SK-N-SH (cell line): ENCODE measurements at regions not wholly inside any gene's neighbourhood (a gene's known extent, or its start where the extent isn't known, plus 50 kb on each side); places are given as distances from the start of the nearest gene placed in this dataset.

ENCODE experiments used
- CTCF ChIA-PET: fragments of 300-600, 350-600 bp; formaldehyde crosslinking; extraction: SDS; loops from one replicate; lab custom pipeline; 2021; lab: Yijun Ruan, JAX
- POLR2A ChIA-PET: fragments of 350-600 bp; sonication (Branson Sonifier 250); formaldehyde crosslinking; extraction: SDS; loops from one replicate; lab custom pipeline; 2020; ENCODE audit warnings: antibody characterized with exemption, inconsistent platforms; lab: Yijun Ruan, JAX
- DNase-seq: peaks from one replicate; pipeline ENCODE4 v3.0.0; 2012
- H2AFZ ChIP-seq: fragments of 200-600 bp; sonication (generic); 2 replicates; pipeline ENCODE4 v1.8.1; 2016; ENCODE audit warnings: antibody characterized with exemption, mild to moderate bottlenecking, low read depth
- H3F3A ChIP-seq: fragments of 200-600 bp; sonication (generic); replicated peaks from 2 replicates; pipeline ENCODE3; 2016; ENCODE audit warnings: antibody characterized with exemption, mild to moderate bottlenecking; ENCODE audit not compliant: insufficient read depth
- H3K27ac ChIP-seq, 2 experiments: fragments of 200-500 bp in 1 of 2; fragments of 200-600 bp in 1 of 2; sonication (Bioruptor generic) in 1 of 2; sonication (generic), shearing (Covaris generic) in 1 of 2; 2 replicates each; pipeline versions ENCODE4 v1.5.1 to v1.6.1; 2014 to 2016; ENCODE audit warnings: low read depth in 2 of 2, inconsistent platforms in 1 of 2, low read length in 1 of 2, mild to moderate bottlenecking in 1 of 2, mixed read lengths in 1 of 2
- H3K27me3 ChIP-seq: fragments of 200-600 bp; sonication (generic), shearing (Covaris generic); 2 replicates; pipeline ENCODE4 v1.6.1; 2016; ENCODE audit warnings: mixed run types; ENCODE audit not compliant: insufficient read depth
- H3K36me3 ChIP-seq, 2 experiments: fragments of 200-500 bp in 1 of 2; fragments of 200-600 bp in 1 of 2; sonication (Bioruptor generic) in 1 of 2; sonication (generic) in 1 of 2; replicated peaks in 1 of 2; 2 replicates each; pipeline versions ENCODE3 to v1.5.1; 2014 to 2016; ENCODE audit warnings: low read length in 1 of 2, mild to moderate bottlenecking in 1 of 2; ENCODE audit not compliant: insufficient read depth in 2 of 2, control insufficient read depth in 1 of 2
- H3K4me1 ChIP-seq, 2 experiments: fragments of 200-500 bp in 1 of 2; fragments of 200-600 bp in 1 of 2; sonication (Bioruptor generic) in 1 of 2; sonication (generic), shearing (Covaris generic) in 1 of 2; 2 replicates each; pipeline versions ENCODE4 v1.5.1 to v1.6.1; 2014 to 2016; ENCODE audit warnings: low read depth in 1 of 2, low read length in 1 of 2, mixed run types in 1 of 2; ENCODE audit not compliant: insufficient read depth in 2 of 2, control insufficient read depth in 1 of 2
- H3K4me2 ChIP-seq: fragments of 200-600 bp; sonication (generic), shearing (Covaris generic); 2 replicates; pipeline ENCODE4 v1.6.1; 2017; ENCODE audit warnings: mixed run types
- H3K4me3 ChIP-seq, 2 experiments: fragments of 200-500 bp in 1 of 2; fragments of 200-600 bp in 1 of 2; sonication (Bioruptor generic) in 1 of 2; sonication (generic), shearing (Covaris generic) in 1 of 2; 2 replicates each; pipeline versions ENCODE4 v1.5.1 to v1.8.1; 2014 to 2016; ENCODE audit warnings: low read depth in 2 of 2, inconsistent platforms in 1 of 2, low read length in 1 of 2, mild to moderate bottlenecking in 1 of 2, mixed read lengths in 1 of 2, moderate library complexity in 1 of 2
- H3K79me2 ChIP-seq: fragments of 200-600 bp; sonication (generic); 2 replicates; pipeline ENCODE4 v1.8.1; 2017; ENCODE audit warnings: mild to moderate bottlenecking; ENCODE audit not compliant: insufficient read depth
- H3K9ac ChIP-seq: fragments of 200-600 bp; sonication (generic); 2 replicates; pipeline ENCODE4 v1.6.1; 2017; ENCODE audit warnings: mixed run types
- H3K9me2 ChIP-seq: fragments of 200-600 bp; sonication (generic); 2 replicates; pipeline ENCODE4 v1.6.1; 2017; ENCODE audit warnings: mixed run types
- H3K9me3 ChIP-seq: fragments of 200-600 bp; sonication (generic); 2 replicates; pipeline ENCODE4 v1.6.1; 2017; ENCODE audit warnings: mixed run types, mild to moderate bottlenecking, moderate library complexity
- H4K20me1 ChIP-seq: fragments of 200-600 bp; sonication (generic); 2 replicates; pipeline ENCODE4 v1.6.1; 2017; ENCODE audit warnings: mild to moderate bottlenecking, mixed run types; ENCODE audit not compliant: insufficient read depth
- ELF1 ChIP-seq: IDR thresholded peaks from 2 replicates; pipeline ENCODE4 v1.4.0; 2012
- JUND ChIP-seq: IDR thresholded peaks from 2 replicates; pipeline ENCODE4 v1.4.0; 2012
- NFIC ChIP-seq: IDR thresholded peaks from 2 replicates; pipeline ENCODE4 v1.4.0; 2012; ENCODE audit warnings: borderline replicate concordance
- RCOR1 ChIP-seq: fragments of 150-350 bp; IDR thresholded peaks from 2 replicates; pipeline ENCODE4 v1.6.1; 2017; ENCODE audit warnings: antibody characterized with exemption, low read length
- TAF1 ChIP-seq: IDR thresholded peaks from 2 replicates; pipeline ENCODE4 v1.6.1; 2012; ENCODE audit warnings: low read depth, mild to moderate bottlenecking, low read length, moderate library complexity, borderline replicate concordance
- WGBS: methylation state at CpG from one replicate; pipeline ENCODE4 v1.1.6; 2017; ENCODE audit warnings: low lambda C conversion rate; 5-methylcytosine and 5-hydroxymethylcytosine counted together
- TF ChIP-seq, protein P1 (sequence below): IDR thresholded peaks from 2 replicates; pipeline ENCODE4; 2012
- TF ChIP-seq, protein P2 (sequence below): fragments of 150-350 bp; IDR thresholded peaks from 2 replicates; pipeline ENCODE4 v1.6.1; 2017; ENCODE audit warnings: antibody characterized with exemption, low read length, low read depth, borderline replicate concordance
- TF ChIP-seq, protein P3 (sequence below): IDR thresholded peaks from 2 replicates; pipeline ENCODE4 v1.4.0; 2012; ENCODE audit warnings: low read depth
- TF ChIP-seq, protein P4 (sequence below): IDR thresholded peaks from 2 replicates; pipeline ENCODE4 v1.6.1; 2012; ENCODE audit warnings: mild to moderate bottlenecking, low read depth, low read length, moderate library complexity

DNA sequence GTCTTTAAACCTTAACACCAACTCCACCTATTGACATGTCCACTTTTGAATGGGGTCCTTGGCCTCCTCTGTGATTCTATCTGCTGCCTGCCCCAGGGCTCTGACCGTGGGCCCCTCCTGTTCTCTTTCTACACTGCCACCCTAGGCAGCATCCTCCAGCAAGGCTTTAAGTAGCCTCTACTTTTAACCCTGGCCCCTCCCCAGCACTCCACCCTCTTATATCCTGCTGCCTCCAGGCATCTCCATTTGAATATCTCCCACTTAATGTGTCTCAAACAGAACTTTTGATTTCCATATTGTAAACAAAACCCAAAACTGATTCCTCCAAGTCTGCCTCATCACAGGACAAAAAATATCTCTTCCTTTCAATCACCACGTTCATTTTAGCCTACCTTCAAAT lies 90.5 kb upstream of the ARHGAP32 start:
- H3K4me1 ChIP-seq: peaks cover 4 to 10% of the 10 kb centered on the region in 2 experiments; a peak in 3 of 4 replicates
- CTCF ChIA-PET: no interaction called here
- H3F3A ChIP-seq: no peaks in the 10 kb centered on the region

DNA sequence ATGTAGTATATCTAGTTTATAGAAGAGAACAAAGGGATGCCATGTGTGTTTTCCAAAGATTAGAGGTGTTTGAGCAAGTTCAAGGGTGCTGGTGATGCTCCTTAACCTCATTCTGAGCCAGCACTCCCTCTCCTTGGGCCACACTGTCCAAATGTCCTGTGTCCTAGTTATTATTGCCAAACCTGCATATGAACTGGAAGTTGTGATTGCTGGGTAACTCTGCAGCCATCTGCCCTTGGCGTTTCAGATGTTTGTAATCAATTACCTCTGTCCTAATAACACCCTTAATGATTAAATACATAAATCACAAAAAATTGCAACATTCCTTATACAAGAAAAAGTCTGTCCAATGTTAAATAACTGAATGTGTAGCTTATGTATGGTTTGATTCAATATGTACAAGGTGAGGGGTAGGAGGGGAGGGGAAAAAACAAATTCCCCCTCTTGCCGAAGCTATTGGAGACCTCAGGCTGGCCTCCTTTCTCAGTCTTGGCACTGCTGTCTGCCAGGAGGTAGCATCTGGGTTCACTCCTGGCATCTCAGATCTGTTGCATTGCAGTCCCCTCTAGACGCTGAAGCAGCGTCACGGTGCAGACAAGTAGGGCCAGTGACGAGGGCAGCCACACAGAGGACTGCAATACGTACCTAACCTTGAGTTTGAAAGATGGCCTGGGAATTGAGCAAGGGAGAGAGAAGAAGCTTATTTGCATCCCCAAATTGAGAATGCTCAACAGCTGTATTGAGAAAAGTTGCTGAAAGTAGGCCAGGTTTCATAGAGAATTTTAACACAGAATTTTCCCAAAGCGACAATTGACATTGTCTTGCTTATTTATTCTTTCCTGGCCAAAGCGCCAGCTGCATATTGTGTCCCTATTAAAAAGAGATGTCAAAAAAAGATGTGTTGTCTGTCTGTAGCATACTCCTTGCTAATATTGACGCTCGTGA lies 89.6 kb upstream of the ARHGAP32 start:
- H3K36me3 ChIP-seq: no peaks in the 10 kb centered on the region
- CTCF ChIA-PET: no interaction called here
- 91% methylated on average over 11 of the region's 11 CpGs for WGBS

More for the DNA sequence above, 90.5 kb upstream of the ARHGAP32 start:
- no peaks in the 10 kb centered on the region for H3K27me3 ChIP-seq
- no peaks in the 10 kb centered on the region for H3K9me2 ChIP-seq
- 71% methylated on average over 2 of the region's 2 CpGs for WGBS
- H3K9ac ChIP-seq: no peak overlapping the region
- no peak overlapping the region for H3K4me2 ChIP-seq
- H3K4me3 ChIP-seq: no peak overlapping the region
- POLR2A ChIA-PET: no interaction called here
- H3K9me3 ChIP-seq: no peaks in the 10 kb centered on the region
- no peaks in the 10 kb centered on the region for H3K36me3 ChIP-seq
- H2AFZ ChIP-seq: no peak overlapping the region
- peaks cover 10% of the 10 kb centered on the region for H3K79me2 ChIP-seq
- DNase-seq: no peak
- H4K20me1 ChIP-seq: peaks cover 8% of the 10 kb centered on the region; the same call in 1 of the 2 replicates
- no peak for TF ChIP-seq RCOR1
- TF ChIP-seq, protein P1, sequence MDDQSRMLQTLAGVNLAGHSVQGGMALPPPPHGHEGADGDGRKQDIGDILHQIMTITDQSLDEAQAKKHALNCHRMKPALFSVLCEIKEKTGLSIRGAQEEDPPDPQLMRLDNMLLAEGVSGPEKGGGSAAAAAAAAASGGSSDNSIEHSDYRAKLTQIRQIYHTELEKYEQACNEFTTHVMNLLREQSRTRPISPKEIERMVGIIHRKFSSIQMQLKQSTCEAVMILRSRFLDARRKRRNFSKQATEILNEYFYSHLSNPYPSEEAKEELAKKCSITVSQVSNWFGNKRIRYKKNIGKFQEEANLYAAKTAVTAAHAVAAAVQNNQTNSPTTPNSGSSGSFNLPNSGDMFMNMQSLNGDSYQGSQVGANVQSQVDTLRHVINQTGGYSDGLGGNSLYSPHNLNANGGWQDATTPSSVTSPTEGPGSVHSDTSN: no peak
- no peak for TF ChIP-seq JUND
- TF ChIP-seq, protein P2, sequence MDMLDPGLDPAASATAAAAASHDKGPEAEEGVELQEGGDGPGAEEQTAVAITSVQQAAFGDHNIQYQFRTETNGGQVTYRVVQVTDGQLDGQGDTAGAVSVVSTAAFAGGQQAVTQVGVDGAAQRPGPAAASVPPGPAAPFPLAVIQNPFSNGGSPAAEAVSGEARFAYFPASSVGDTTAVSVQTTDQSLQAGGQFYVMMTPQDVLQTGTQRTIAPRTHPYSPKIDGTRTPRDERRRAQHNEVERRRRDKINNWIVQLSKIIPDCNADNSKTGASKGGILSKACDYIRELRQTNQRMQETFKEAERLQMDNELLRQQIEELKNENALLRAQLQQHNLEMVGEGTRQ: no peak
- TF ChIP-seq ELF1: no peak
- H3K27ac ChIP-seq: no peak overlapping the region

More for the DNA sequence above, 89.6 kb upstream of the ARHGAP32 start:
- Histone ChIP-seq H3K27ac (no peak overlapping the region), H2AFZ (no peak overlapping the region), H3K4me1 (peaks cover 4 to 12% of the 10 kb centered on the region in 2 experiments; a peak in 3 of 4 replicates), H3K4me3 (no peak overlapping the region), H3K9ac (no peak overlapping the region), H3K27me3 (no peaks in the 10 kb centered on the region), H3K4me2 (no peak overlapping the region), H3F3A (no peaks in the 10 kb centered on the region), H3K9me3 (no peaks in the 10 kb centered on the region), H3K79me2 (peaks cover 19% of the 10 kb centered on the region), H4K20me1 (peaks cover 17% of the 10 kb centered on the region), H3K9me2 (no peaks in the 10 kb centered on the region)
- POLR2A ChIA-PET: no interaction called here
- DNase-seq: no peak
- TF ChIP-seq, protein P3, sequence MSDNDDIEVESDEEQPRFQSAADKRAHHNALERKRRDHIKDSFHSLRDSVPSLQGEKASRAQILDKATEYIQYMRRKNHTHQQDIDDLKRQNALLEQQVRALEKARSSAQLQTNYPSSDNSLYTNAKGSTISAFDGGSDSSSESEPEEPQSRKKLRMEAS: no peak
- TF ChIP-seq NFIC: no peak
- TF ChIP-seq, protein P2: no peak
- TF ChIP-seq, protein P4, sequence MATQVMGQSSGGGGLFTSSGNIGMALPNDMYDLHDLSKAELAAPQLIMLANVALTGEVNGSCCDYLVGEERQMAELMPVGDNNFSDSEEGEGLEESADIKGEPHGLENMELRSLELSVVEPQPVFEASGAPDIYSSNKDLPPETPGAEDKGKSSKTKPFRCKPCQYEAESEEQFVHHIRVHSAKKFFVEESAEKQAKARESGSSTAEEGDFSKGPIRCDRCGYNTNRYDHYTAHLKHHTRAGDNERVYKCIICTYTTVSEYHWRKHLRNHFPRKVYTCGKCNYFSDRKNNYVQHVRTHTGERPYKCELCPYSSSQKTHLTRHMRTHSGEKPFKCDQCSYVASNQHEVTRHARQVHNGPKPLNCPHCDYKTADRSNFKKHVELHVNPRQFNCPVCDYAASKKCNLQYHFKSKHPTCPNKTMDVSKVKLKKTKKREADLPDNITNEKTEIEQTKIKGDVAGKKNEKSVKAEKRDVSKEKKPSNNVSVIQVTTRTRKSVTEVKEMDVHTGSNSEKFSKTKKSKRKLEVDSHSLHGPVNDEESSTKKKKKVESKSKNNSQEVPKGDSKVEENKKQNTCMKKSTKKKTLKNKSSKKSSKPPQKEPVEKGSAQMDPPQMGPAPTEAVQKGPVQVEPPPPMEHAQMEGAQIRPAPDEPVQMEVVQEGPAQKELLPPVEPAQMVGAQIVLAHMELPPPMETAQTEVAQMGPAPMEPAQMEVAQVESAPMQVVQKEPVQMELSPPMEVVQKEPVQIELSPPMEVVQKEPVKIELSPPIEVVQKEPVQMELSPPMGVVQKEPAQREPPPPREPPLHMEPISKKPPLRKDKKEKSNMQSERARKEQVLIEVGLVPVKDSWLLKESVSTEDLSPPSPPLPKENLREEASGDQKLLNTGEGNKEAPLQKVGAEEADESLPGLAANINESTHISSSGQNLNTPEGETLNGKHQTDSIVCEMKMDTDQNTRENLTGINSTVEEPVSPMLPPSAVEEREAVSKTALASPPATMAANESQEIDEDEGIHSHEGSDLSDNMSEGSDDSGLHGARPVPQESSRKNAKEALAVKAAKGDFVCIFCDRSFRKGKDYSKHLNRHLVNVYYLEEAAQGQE: no peak
- TF ChIP-seq ELF1: no peak
- no peak for TF ChIP-seq TAF1
